Adrenal gland (tissue), 9 donors: ENCODE measurements at regions not wholly inside any gene's neighbourhood (a gene's known extent, or its start where the extent isn't known, plus 50 kb on each side); places are given as distances from the start of the nearest gene placed in this dataset.

Experiments used
- DNase-seq, 7 donors: peaks; one replicate each; pipeline ENCODE4 v3.0.0-alpha.2; 2019 to 2020
- H3K27ac ChIP-seq, 5 donors: fragments of 200-600 bp; sonication (generic) in 4 of 5; 1 replicate in 3 of 5; 2 replicates in 2 of 5; pipeline versions ENCODE4 v1.5.1 to v1.8.0; 2016 to 2020; ENCODE audit warnings: mild to moderate bottlenecking in 1 of 5
- H3K27me3 ChIP-seq: fragments of 200-600 bp; 2 replicates; pipeline ENCODE4 v1.8.0; 2021
- H3K36me3 ChIP-seq, 2 donors: fragments of 200-600 bp; replicated peaks in 1 of 2; 1 replicate in 1 of 2; 2 replicates in 1 of 2; pipeline versions ENCODE4 v1.5.1 to v1.8.0; 2018 to 2022
- H3K4me1 ChIP-seq, 2 donors: fragments of 200-600 bp; replicated peaks in 1 of 2; 1 replicate in 1 of 2; 2 replicates in 1 of 2; pipeline versions ENCODE4 v1.5.1 to v1.8.0; 2018 to 2021
- H3K4me3 ChIP-seq, 4 donors: fragments of 200-600 bp; sonication (generic) in 3 of 4; one replicate each; pipeline ENCODE4 v1.5.1; 2016 to 2018
- H3K9me3 ChIP-seq, 3 donors: fragments of 200-600 bp; sonication (generic) in 1 of 3; replicated peaks in 1 of 3; 1 replicate in 2 of 3; 2 replicates in 1 of 3; pipeline versions ENCODE4 v1.5.1 to v1.8.0; 2016 to 2021
- CTCF ChIP-seq, 6 experiments: fragments of 450-650 bp in 4 of 6; fragments of 200-600 bp in 2 of 6; sonication (generic) in 1 of 6; IDR thresholded peaks; 1 replicate in 5 of 6; 2 replicates in 1 of 6; pipeline versions ENCODE4 v1.5.1 to v1.8.0; 2016 to 2021; ENCODE audit warnings: antibody characterized with exemption in 6 of 6, mild to moderate bottlenecking in 2 of 6, moderate library complexity in 1 of 6
- POLR2A ChIP-seq, 2 donors: fragments of 450-650 bp; IDR thresholded peaks; one replicate each; pipeline ENCODE4 v1.6.1; 2017; ENCODE audit warnings: antibody characterized with exemption in 2 of 2, mild to moderate bottlenecking in 2 of 2, moderate library complexity in 1 of 2
- WGBS, 4 donors: extraction: QIAGEN DNeasy Blood & Tissue Kit in 2 of 4; methylation state at CpG; one replicate each; pipeline versions ENCODE4 v1.1.5 to v1.1.7; 2013 to 2017; 5-methylcytosine and 5-hydroxymethylcytosine counted together
- intact Hi-C, 2 donors: fragments of 100-400 bp; cut with DNase I; formaldehyde crosslinking; loops; one replicate each; pipeline versions ENCODE4 v1.14.1 to v1.15.0; 2022 to 2023
- donor health status: healthy with polysubstance abuse.
- donor health status: Bipolar disorder and iron deficiency.
- donor health status: DM: yes; HTN: yes; CAD: no.
- donor health status: DM: no; HTN: no; CAD: no.
- donor health status: DM: no; HTN: no; CAD: no.

GRCh38 chr10:36236341-36236740, 594.2 kb upstream of the FZD8 start:
- Histone ChIP-seq H3K4me1 (no peaks in the 10 kb centered on the region), H3K9me3 (no peaks in the 10 kb centered on the region), H3K4me3 (no peak overlapping the region), H3K36me3 (no peaks in the 10 kb centered on the region), H3K27me3 (no peaks in the 10 kb centered on the region), H3K27ac (no peak overlapping the region)
- no peak for DNase-seq
- intact Hi-C loops, result no loop called here
- WGBS, 4 donors, result 43 to 65% (median 54%) methylated on average over 1 of the region's 1 CpG
- TF ChIP-seq CTCF (IDR thresholded peaks at IDR 0.05) (no peak), POLR2A (IDR thresholded peaks at IDR 0.05) (no peak)

- H3K36me3 ChIP-seq, result no peaks in the 10 kb centered on the region
- intact Hi-C loops, result no loop called here
- no peaks in the 10 kb centered on the region for H3K27me3 ChIP-seq
- no peak for TF ChIP-seq CTCF (IDR thresholded peaks at IDR 0.05)
- TF ChIP-seq POLR2A (IDR thresholded peaks at IDR 0.05), result no peak
- no peaks in the 10 kb centered on the region for H3K9me3 ChIP-seq
- WGBS, 4 donors, result 67 to 81% (median 79%) methylated on average over 3 of the region's 3 CpGs
- no peak overlapping the region for H3K27ac ChIP-seq
- no peak overlapping the region for H3K4me3 ChIP-seq
- no peaks in the 10 kb centered on the region for H3K4me1 ChIP-seq
- DNase-seq, result no peak
Measured at GRCh38 chr10:36232935-36233334, 590.8 kb upstream of the FZD8 start.

- TF ChIP-seq CTCF (IDR thresholded peaks at IDR 0.05) (no peak), POLR2A (IDR thresholded peaks at IDR 0.05) (no peak)
- intact Hi-C loops, result no loop called here
- Histone ChIP-seq H3K9me3 (no peaks in the 10 kb centered on the region), H3K4me1 (no peaks in the 10 kb centered on the region), H3K36me3 (no peaks in the 10 kb centered on the region), H3K4me3 (no peak overlapping the region), H3K27me3 (no peaks in the 10 kb centered on the region), H3K27ac (no peak overlapping the region)
- no peak for DNase-seq
- 77 to 84% (median 82%) methylated on average over 4 of the region's 4 CpGs for WGBS, 4 donors
Measured at GRCh38 chr10:36224431-36224985, 582.4 kb upstream of the FZD8 start.

- WGBS, 4 donors, result 45 to 79% (median 58%) methylated on average over 1 of the region's 1 CpG
- no peak overlapping the region for H3K4me3 ChIP-seq
- no peak overlapping the region for H3K27ac ChIP-seq
- TF ChIP-seq POLR2A (IDR thresholded peaks at IDR 0.05), result no peak
- TF ChIP-seq CTCF (IDR thresholded peaks at IDR 0.05), result no peak
- intact Hi-C loops, result no loop called here
- no peaks in the 10 kb centered on the region for H3K27me3 ChIP-seq
- no peak for DNase-seq
- H3K9me3 ChIP-seq, result no peaks in the 10 kb centered on the region
- no peaks in the 10 kb centered on the region for H3K4me1 ChIP-seq
- H3K36me3 ChIP-seq, result no peaks in the 10 kb centered on the region
Measured at GRCh38 chr10:36221101-36221500, 579.0 kb upstream of the FZD8 start.
